ENCODE measurements at regions not wholly inside any gene's neighbourhood (a gene's known extent, or its start where the extent isn't known, plus 50 kb on each side); places are given as distances from the start of the nearest gene placed in this dataset.

GRCh38 chr2:220276741-220277444, 649.5 kb downstream of the SLC4A3 start:
- no peaks in the 10 kb centered on the region for H3K4me1 ChIP-seq (replicated peaks in 1 of 2; ENCODE audit: control insufficient read depth in 2 of 2, insufficient read depth in 2 of 2, low read length in 2 of 2)
- TF ChIP-seq RERE (CRISPR knock-in tag; IDR thresholded peaks at IDR 0.05; ENCODE audit: borderline replicate concordance) (no peak), CBX3 (IDR thresholded peaks at IDR 0.05; ENCODE audit: borderline replicate concordance in 1 of 2, low read length in 2 of 2) (no peak), ZNF324 (CRISPR knock-in tag; IDR thresholded peaks at IDR 0.05) (no peak), IRF9 (tag; IDR thresholded peaks at IDR 0.05) (no peak), KDM4B (IDR thresholded peaks at IDR 0.05; ENCODE audit: borderline replicate concordance in 2 of 2, low read depth in 1 of 2) (no peak), ESRRB (CRISPR knock-in tag; IDR thresholded peaks at IDR 0.05; ENCODE audit: borderline replicate concordance) (no peak), ZNF77 (CRISPR knock-in tag; IDR thresholded peaks at IDR 0.05) (no peak), XRCC4 (IDR thresholded peaks at IDR 0.05; ENCODE audit: extremely low read depth, insufficient read depth, insufficient read length) (no peak), HBP1 (CRISPR knock-in tag; IDR thresholded peaks at IDR 0.05) (no peak), MED1 (CRISPR knock-in tag; IDR thresholded peaks at IDR 0.05; ENCODE audit: borderline replicate concordance) (no peak)
- TF ChIP-seq, protein P1, sequence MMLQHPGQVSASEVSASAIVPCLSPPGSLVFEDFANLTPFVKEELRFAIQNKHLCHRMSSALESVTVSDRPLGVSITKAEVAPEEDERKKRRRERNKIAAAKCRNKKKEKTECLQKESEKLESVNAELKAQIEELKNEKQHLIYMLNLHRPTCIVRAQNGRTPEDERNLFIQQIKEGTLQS (IDR thresholded peaks at IDR 0.05), result no peak
- TF ChIP-seq, protein P1 (CRISPR knock-in tag; conservative IDR thresholded peaks at IDR 0.05), result no peak

More at GRCh38 chr2:220276741-220277444, 649.5 kb downstream of the SLC4A3 start:
- Histone ChIP-seq H3K27me3 (ENCODE audit: control insufficient read depth in 2 of 2, insufficient read depth in 2 of 2, low read length in 2 of 2) (no peaks in the 10 kb centered on the region), H3K9me3 (replicated peaks; ENCODE audit: control insufficient read depth, insufficient read depth, low read depth, low read length) (no peaks in the 10 kb centered on the region), H3K79me2 (ENCODE audit: control insufficient read depth, insufficient read depth, low read length) (no peaks in the 10 kb centered on the region), H3K9me1 (ENCODE audit: control insufficient read depth, insufficient read depth, low read length) (no peaks in the 10 kb centered on the region), H3K9ac (ENCODE audit: insufficient read depth in 1 of 2, low read depth in 2 of 2, low read length in 2 of 2) (no peak overlapping the region), H3K4me2 (ENCODE audit: insufficient read depth, low read length) (no peak overlapping the region), H3K4me3 (no peak overlapping the region), H3K36me3 (ENCODE audit: control insufficient read depth, insufficient read depth, low read length) (no peaks in the 10 kb centered on the region), H2AFZ (ENCODE audit: low read depth, low read length) (no peak overlapping the region), H3K27ac (ENCODE audit: extremely low read depth, low read depth, low read length) (no peak overlapping the region), H4K20me1 (replicated peaks; ENCODE audit: control insufficient read depth, insufficient read depth, low read length) (no peaks in the 10 kb centered on the region)
- 0% methylated on average over 2 of the region's 2 CpGs for WGBS (ENCODE audit: insufficient coverage, low coverage, missing lambda C conversion rate)
- in situ Hi-C loops (cut with MboI), result no loop called here
- ChIA-PET CTCF (ENCODE audit: low intra/inter-chr PET ratio) (no interaction called here), POLR2A (no interaction called here)
- no peak for ATAC-seq
- intact Hi-C loops (cut with micrococcal nuclease), result no loop called here
- no peak for FAIRE-seq
- no peak for DNase-seq (ENCODE audit: extremely low read depth in 1 of 4, low spot score in 3 of 4)
- BruUV-seq (replicated peaks), result no TSS peak

Measured in K562 (cell line).